ENCODE measurements at regions not wholly inside any gene's neighbourhood (a gene's known extent, or its start where the extent isn't known, plus 50 kb on each side); places are given as distances from the start of the nearest gene placed in this dataset.

GRCh38 chr12:60501124-60501729, 905.4 kb downstream of the SLC16A7 start:
- no peak overlapping the region for H3K27ac ChIP-seq (ENCODE audit: extremely low read depth, low read depth, low read length)
- no peak overlapping the region for H3K4me2 ChIP-seq (ENCODE audit: insufficient read depth, low read length)
- no peak for TF ChIP-seq TOE1 (IDR thresholded peaks at IDR 0.05; ENCODE audit: borderline replicate concordance)
- TF ChIP-seq TOE1 (CRISPR knock-in tag; IDR thresholded peaks at IDR 0.05; ENCODE audit: borderline replicate concordance, low read depth): no peak
- no peak for TF ChIP-seq STAG1 (CRISPR knock-in tag; IDR thresholded peaks at IDR 0.05; ENCODE audit: borderline replicate concordance)
- no peak for TF ChIP-seq IRF2 (CRISPR knock-in tag; IDR thresholded peaks at IDR 0.05)
- no peak for TF ChIP-seq XRCC4 (IDR thresholded peaks at IDR 0.05; ENCODE audit: extremely low read depth, insufficient read depth, insufficient read length)
- no peak for TF ChIP-seq RBM17 (IDR thresholded peaks at IDR 0.05; ENCODE audit: borderline replicate concordance, low read depth, low read length)
- no peak for TF ChIP-seq NFRKB (IDR thresholded peaks at IDR 0.05; ENCODE audit: low read depth)
- TF ChIP-seq ARID3A (IDR thresholded peaks at IDR 0.05; ENCODE audit: borderline replicate concordance, low read depth, low read length): no peak
- TF ChIP-seq FOXA1 (IDR thresholded peaks at IDR 0.05; ENCODE audit: borderline replicate concordance): no peak
- no peak for TF ChIP-seq DACH1 (IDR thresholded peaks at IDR 0.05; ENCODE audit: partially characterized antibody)
- TF ChIP-seq ZBTB17 (CRISPR knock-in tag; IDR thresholded peaks at IDR 0.05): no peak
- TF ChIP-seq ZFPM2 (CRISPR knock-in tag; IDR thresholded peaks at IDR 0.05): no peak
- TF ChIP-seq HCFC1 (IDR thresholded peaks at IDR 0.05; ENCODE audit: low read depth, low read length): no peak
- no peak for TF ChIP-seq MCM5 (IDR thresholded peaks at IDR 0.05; ENCODE audit: low read depth)
- no peak for TF ChIP-seq E2F4 (CRISPR knock-in tag; IDR thresholded peaks at IDR 0.05; ENCODE audit: low read depth)
- TF ChIP-seq ZNF644 (tag; IDR thresholded peaks at IDR 0.05; ENCODE audit: low read depth): no peak
- TF ChIP-seq ZNF431 (CRISPR knock-in tag; IDR thresholded peaks at IDR 0.05): no peak
- no peak for TF ChIP-seq MYNN (IDR thresholded peaks at IDR 0.05)
- no peak for TF ChIP-seq MYNN (CRISPR knock-in tag; IDR thresholded peaks at IDR 0.05)
- no peak for TF ChIP-seq GTF2A2 (tag; IDR thresholded peaks at IDR 0.05)
- no peak for TF ChIP-seq FOS (IDR thresholded peaks at IDR 0.05; ENCODE audit: extremely low read depth, insufficient read length)
- H3K36me3 ChIP-seq (ENCODE audit: control insufficient read depth, insufficient read depth, low read length): no peaks in the 10 kb centered on the region
- H3K27me3 ChIP-seq (ENCODE audit: control insufficient read depth in 2 of 2, insufficient read depth in 2 of 2, low read length in 2 of 2): no peaks in the 10 kb centered on the region
- FAIRE-seq (no peak), DNase-seq (ENCODE audit: extremely low read depth in 1 of 4, low spot score in 3 of 4) (no peak), ATAC-seq (no peak)
- H3K9me1 ChIP-seq (ENCODE audit: control insufficient read depth, insufficient read depth, low read length): no peaks in the 10 kb centered on the region
- no TSS peak for BruUV-seq (replicated peaks)
- in situ Hi-C loops (cut with MboI) (no loop called here), intact Hi-C loops (cut with micrococcal nuclease) (no loop called here)
- POLR2A ChIA-PET: no interaction called here
- H3K4me3 ChIP-seq: no peak overlapping the region
- no peak overlapping the region for H2AFZ ChIP-seq (ENCODE audit: low read depth, low read length)
- 0% methylated on average over 2 of the region's 2 CpGs for WGBS (ENCODE audit: insufficient coverage, low coverage, missing lambda C conversion rate)
- no peak overlapping the region for H3K9ac ChIP-seq (ENCODE audit: insufficient read depth in 1 of 2, low read depth in 2 of 2, low read length in 2 of 2)
- H3K9me3 ChIP-seq (replicated peaks; ENCODE audit: control insufficient read depth, insufficient read depth, low read depth, low read length): no peaks in the 10 kb centered on the region
- no peaks in the 10 kb centered on the region for H3K4me1 ChIP-seq (replicated peaks in 1 of 2; ENCODE audit: control insufficient read depth in 2 of 2, insufficient read depth in 2 of 2, low read length in 2 of 2)
- H4K20me1 ChIP-seq (replicated peaks; ENCODE audit: control insufficient read depth, insufficient read depth, low read length): no peaks in the 10 kb centered on the region
- CTCF ChIA-PET (ENCODE audit: low intra/inter-chr PET ratio): no interaction called here
- H3K79me2 ChIP-seq (ENCODE audit: control insufficient read depth, insufficient read depth, low read length): no peaks in the 10 kb centered on the region

All from K562 (cell line).